Keratinocyte (primary cell): ENCODE measurements at regions not wholly inside any gene's neighbourhood (a gene's known extent, or its start where the extent isn't known, plus 50 kb on each side); places are given as distances from the start of the nearest gene placed in this dataset.

Experiments
- DNase-seq: peaks from one replicate; pipeline ENCODE4 v3.0.0-alpha.2; 2011; ENCODE audit warnings: low read depth, missing footprints, low spot score
- FAIRE-seq: peaks from 2 replicates; lab custom pipeline; 2011; peaks lifted over from hg19 to GRCh38; lab: Jason Lieb, UNC
- H2AFZ ChIP-seq: 2 replicates; pipeline ENCODE4 v1.6.0; 2012; ENCODE audit warnings: low read length, control low read depth, inconsistent platforms; ENCODE audit not compliant: control insufficient read depth
- H3K27ac ChIP-seq: 2 replicates; pipeline ENCODE4 v1.5.1; 2011; ENCODE audit warnings: low read length; ENCODE audit not compliant: control insufficient read depth, insufficient read depth
- H3K27me3 ChIP-seq: 3 replicates; pipeline ENCODE4 v1.6.0; 2011; ENCODE audit warnings: low read length; ENCODE audit not compliant: control insufficient read depth, insufficient read depth; ENCODE audit errors: extremely low read depth
- H3K36me3 ChIP-seq, 2 experiments: 2 replicates in 1 of 2; 3 replicates in 1 of 2; pipeline ENCODE4 v1.5.1; 2011; ENCODE audit warnings: low read length in 2 of 2, mild to moderate bottlenecking in 1 of 2; ENCODE audit not compliant: control insufficient read depth in 2 of 2, insufficient read depth in 2 of 2; ENCODE audit errors: extremely low read depth in 1 of 2
- H3K4me1 ChIP-seq: 3 replicates; pipeline ENCODE4 v1.5.1; 2011; ENCODE audit warnings: low read length; ENCODE audit not compliant: control insufficient read depth, insufficient read depth; ENCODE audit errors: extremely low read depth
- H3K4me2 ChIP-seq: 3 replicates; pipeline ENCODE4 v1.6.0; 2011; ENCODE audit warnings: low read depth, low read length; ENCODE audit not compliant: control insufficient read depth, insufficient read depth; ENCODE audit errors: extremely low read depth
- H3K4me3 ChIP-seq, 3 experiments: fragments of 200-600 bp in 1 of 3; sonication (generic) in 1 of 3; 2 replicates in 2 of 3; 3 replicates in 1 of 3; pipeline ENCODE4 v1.5.1; 2011 to 2016; ENCODE audit warnings: low read length in 3 of 3, mild to moderate bottlenecking in 3 of 3, control low read depth in 2 of 3, inconsistent platforms in 1 of 3, low read depth in 1 of 3, mixed read lengths in 1 of 3, mixed run types in 1 of 3, moderate library complexity in 1 of 3; ENCODE audit not compliant: control insufficient read depth in 2 of 3, insufficient read depth in 2 of 3; ENCODE audit errors: extremely low read depth in 1 of 3
- H3K79me2 ChIP-seq: 2 replicates; pipeline ENCODE4 v1.6.0; 2012; ENCODE audit warnings: low read length; ENCODE audit not compliant: control insufficient read depth, insufficient read depth
- H3K9ac ChIP-seq: 3 replicates; pipeline ENCODE4 v1.6.0; 2011; ENCODE audit warnings: low read length; ENCODE audit not compliant: control insufficient read depth, insufficient read depth; ENCODE audit errors: extremely low read depth
- H3K9me1 ChIP-seq: 3 replicates; pipeline ENCODE4 v1.6.0; 2011; ENCODE audit warnings: low read length; ENCODE audit not compliant: control insufficient read depth, insufficient read depth; ENCODE audit errors: extremely low read depth
- H3K9me3 ChIP-seq: 2 replicates; pipeline ENCODE4 v1.5.1; 2012; ENCODE audit warnings: low read depth, low read length; ENCODE audit not compliant: control insufficient read depth
- H4K20me1 ChIP-seq: 3 replicates; pipeline ENCODE4 v1.6.0; 2011; ENCODE audit warnings: low read length; ENCODE audit not compliant: control insufficient read depth, insufficient read depth; ENCODE audit errors: extremely low read depth
- EZH2 ChIP-seq: IDR thresholded peaks from one replicate; pipeline ENCODE4 v1.6.1; 2012; ENCODE audit warnings: inconsistent platforms, mild to moderate bottlenecking, low read length, moderate library complexity
- dilution Hi-C: fragments of 300-500 bp; cut with MboI; formaldehyde crosslinking; loops from one replicate; pipeline ENCODE4 v1.7.0; 2020; ENCODE audit warnings: low sequenced_read_pairs; ENCODE audit not compliant: extremely low pct_ligation_motif_present
- TF ChIP-seq, protein P1 (sequence below), 3 experiments: IDR thresholded peaks in 1 of 3; conservative IDR thresholded peaks in 1 of 3; optimal IDR thresholded peaks in 1 of 3; 2 replicates in 2 of 3; 3 replicates in 1 of 3; pipeline versions ENCODE3 to v1.5.1; 2011; ENCODE audit warnings: low read length in 3 of 3, mild to moderate bottlenecking in 3 of 3, moderate library complexity in 2 of 3, control low read depth in 1 of 3, inconsistent platforms in 1 of 3; ENCODE audit not compliant: insufficient read depth in 2 of 3; ENCODE audit errors: extremely low read depth in 1 of 3

DNA sequence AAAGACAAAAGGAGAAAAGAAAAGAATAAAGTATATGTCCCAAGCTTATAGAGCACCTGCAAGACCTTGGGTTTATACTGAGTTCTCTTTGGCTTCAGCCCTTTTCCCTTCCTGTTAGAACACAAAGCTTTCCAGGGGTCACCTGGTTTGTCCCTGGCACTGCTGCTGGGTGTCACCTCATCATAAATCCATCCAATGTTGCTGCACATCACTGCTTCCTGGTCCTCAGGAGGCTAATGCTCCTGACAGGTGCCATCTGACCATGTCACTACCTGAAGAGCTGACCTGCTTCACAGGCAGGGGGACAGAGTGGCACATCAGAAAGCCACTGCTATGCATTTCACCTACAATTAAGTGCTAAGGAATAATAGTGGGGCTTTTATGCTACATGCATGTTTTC, 164.6 kb upstream of the ELAC2 start:
- FAIRE-seq (no peak), DNase-seq (no peak)
- no peak overlapping the region for H3K4me2 ChIP-seq
- no peak overlapping the region for H2AFZ ChIP-seq
- TF ChIP-seq, protein P1, sequence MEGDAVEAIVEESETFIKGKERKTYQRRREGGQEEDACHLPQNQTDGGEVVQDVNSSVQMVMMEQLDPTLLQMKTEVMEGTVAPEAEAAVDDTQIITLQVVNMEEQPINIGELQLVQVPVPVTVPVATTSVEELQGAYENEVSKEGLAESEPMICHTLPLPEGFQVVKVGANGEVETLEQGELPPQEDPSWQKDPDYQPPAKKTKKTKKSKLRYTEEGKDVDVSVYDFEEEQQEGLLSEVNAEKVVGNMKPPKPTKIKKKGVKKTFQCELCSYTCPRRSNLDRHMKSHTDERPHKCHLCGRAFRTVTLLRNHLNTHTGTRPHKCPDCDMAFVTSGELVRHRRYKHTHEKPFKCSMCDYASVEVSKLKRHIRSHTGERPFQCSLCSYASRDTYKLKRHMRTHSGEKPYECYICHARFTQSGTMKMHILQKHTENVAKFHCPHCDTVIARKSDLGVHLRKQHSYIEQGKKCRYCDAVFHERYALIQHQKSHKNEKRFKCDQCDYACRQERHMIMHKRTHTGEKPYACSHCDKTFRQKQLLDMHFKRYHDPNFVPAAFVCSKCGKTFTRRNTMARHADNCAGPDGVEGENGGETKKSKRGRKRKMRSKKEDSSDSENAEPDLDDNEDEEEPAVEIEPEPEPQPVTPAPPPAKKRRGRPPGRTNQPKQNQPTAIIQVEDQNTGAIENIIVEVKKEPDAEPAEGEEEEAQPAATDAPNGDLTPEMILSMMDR (optimal IDR thresholded peaks at IDR 0.05 in 1 of 3, IDR thresholded peaks at IDR 0.05 in 1 of 3, conservative IDR thresholded peaks at IDR 0.05 in 1 of 3; ENCODE audit: extremely low read depth in 1 of 3, insufficient read depth in 2 of 3, low read length in 3 of 3) = no peak
- TF ChIP-seq EZH2 = no peak
- no peak overlapping the region for H3K9ac ChIP-seq
- H3K27me3 ChIP-seq = no peaks in the 10 kb centered on the region
- no peaks in the 10 kb centered on the region for H3K9me1 ChIP-seq
- H3K79me2 ChIP-seq = no peaks in the 10 kb centered on the region
- H3K4me3 ChIP-seq = no peak overlapping the region
- no peaks in the 10 kb centered on the region for H4K20me1 ChIP-seq
- no peaks in the 10 kb centered on the region for H3K9me3 ChIP-seq
- H3K27ac ChIP-seq = no peak overlapping the region
- no peaks in the 10 kb centered on the region for H3K36me3 ChIP-seq
- dilution Hi-C loops = no loop called here
- no peaks in the 10 kb centered on the region for H3K4me1 ChIP-seq

DNA sequence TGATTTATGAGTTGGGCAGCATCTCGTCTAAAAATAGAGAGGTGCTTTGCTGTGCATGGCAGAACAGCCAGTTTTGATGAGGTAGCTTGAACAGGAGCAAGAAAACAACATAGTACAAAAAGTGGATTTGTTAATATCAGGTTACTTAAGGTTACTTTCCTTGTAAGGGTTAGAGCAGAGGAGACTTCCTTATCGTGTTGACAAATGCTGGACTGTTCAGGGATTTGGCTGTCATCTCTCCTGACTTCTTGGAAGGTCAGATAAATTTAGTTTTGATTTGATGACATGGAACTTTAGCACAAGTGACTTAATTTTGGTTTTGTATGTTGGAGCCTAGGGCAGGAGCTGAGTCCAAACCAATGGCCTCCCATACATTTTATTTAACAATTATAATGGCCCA, 163.9 kb upstream of the ELAC2 start:
- Histone ChIP-seq H3K27me3 (no peaks in the 10 kb centered on the region), H3K9ac (no peak overlapping the region), H3K9me1 (no peaks in the 10 kb centered on the region), H3K9me3 (no peaks in the 10 kb centered on the region), H3K79me2 (no peaks in the 10 kb centered on the region), H3K4me1 (no peaks in the 10 kb centered on the region), H3K36me3 (no peaks in the 10 kb centered on the region), H4K20me1 (no peaks in the 10 kb centered on the region), H3K4me3 (no peak overlapping the region), H3K4me2 (no peak overlapping the region), H3K27ac (no peak overlapping the region), H2AFZ (no peak overlapping the region)
- dilution Hi-C loops = no loop called here
- DNase-seq (no peak), FAIRE-seq (no peak)
- TF ChIP-seq, protein P1 (optimal IDR thresholded peaks at IDR 0.05 in 1 of 3, IDR thresholded peaks at IDR 0.05 in 1 of 3, conservative IDR thresholded peaks at IDR 0.05 in 1 of 3; ENCODE audit: extremely low read depth in 1 of 3, insufficient read depth in 2 of 3, low read length in 3 of 3) = no peak
- TF ChIP-seq EZH2 = no peak
